HG03469 (cell line): ENCODE measurements at regions not wholly inside any gene's neighbourhood (a gene's known extent, or its start where the extent isn't known, plus 50 kb on each side); places are given as distances from the start of the nearest gene placed in this dataset.

ENCODE experiments used
- ATAC-seq: cut with Tn5 transposase; IDR thresholded peaks from one replicate; pipeline ENCODE4 v1.9.1; 2021; ENCODE audit warnings: mild to moderate bottlenecking, moderate library complexity, moderate number of reproducible peaks; ENCODE audit not compliant: unreplicated experiment

GRCh38 chr10:44244745-44245600, 139.9 kb downstream of the CXCL12 start:
- ATAC-seq: no peak

- ATAC-seq: no peak
Measured at GRCh38 chr10:44243851-44244510, 140.9 kb downstream of the CXCL12 start.

GRCh38 chr10:44242826-44243225, 142.1 kb downstream of the CXCL12 start:
- ATAC-seq: no peak

- ATAC-seq: no peak
Measured at GRCh38 chr10:44242091-44242490, 142.8 kb downstream of the CXCL12 start.

- no peak for ATAC-seq
Measured at GRCh38 chr10:44240584-44241205, 144.2 kb downstream of the CXCL12 start.

GRCh38 chr10:44238212-44238611, 146.7 kb downstream of the CXCL12 start:
- no peak for ATAC-seq

GRCh38 chr10:44237364-44238049, 147.4 kb downstream of the CXCL12 start:
- no peak for ATAC-seq

GRCh38 chr10:44235363-44235762, 149.5 kb downstream of the CXCL12 start:
- ATAC-seq: no peak

GRCh38 chr10:44234483-44234875, 150.4 kb downstream of the CXCL12 start:
- no peak for ATAC-seq

- ATAC-seq: no peak
Measured at GRCh38 chr10:44233561-44234482, 151.1 kb downstream of the CXCL12 start.

- ATAC-seq: no peak
Measured at GRCh38 chr10:44217274-44217820, 167.6 kb downstream of the CXCL12 start.

GRCh38 chr10:44216073-44216472, 168.8 kb downstream of the CXCL12 start:
- ATAC-seq: no peak

- no peak for ATAC-seq
Measured at GRCh38 chr10:44209811-44210210, 175.1 kb downstream of the CXCL12 start.

- ATAC-seq: no peak
Measured at GRCh38 chr10:44207160-44207559, 177.7 kb downstream of the CXCL12 start.

- no peak for ATAC-seq
Measured at GRCh38 chr10:44206127-44206818, 178.6 kb downstream of the CXCL12 start.

GRCh38 chr10:44205067-44205466, 179.8 kb downstream of the CXCL12 start:
- no peak for ATAC-seq

GRCh38 chr10:44203535-44203934, 181.4 kb downstream of the CXCL12 start:
- no peak for ATAC-seq

GRCh38 chr10:44202952-44203351, 181.9 kb downstream of the CXCL12 start:
- no peak for ATAC-seq

- no peak for ATAC-seq
Measured at GRCh38 chr10:44201656-44202055, 183.2 kb downstream of the CXCL12 start.
